GM18517 (cell line): ENCODE measurements at regions not wholly inside any gene's neighbourhood (a gene's known extent, or its start where the extent isn't known, plus 50 kb on each side); places are given as distances from the start of the nearest gene placed in this dataset.
A peak's percentile ranks its signal among the peaks of the same experiment; 100 is the strongest.
"Not testable (repeated sequence)": the region's sequence is repeated elsewhere in the genome, so short reads cannot be mapped to it uniquely, and the experiment has no call there.

Experiments used
- ATAC-seq: cut with Tn5 transposase; IDR thresholded peaks from one replicate; pipeline ENCODE4 v1.9.1; 2021; ENCODE audit warnings: mild to moderate bottlenecking, moderate library complexity; ENCODE audit not compliant: unreplicated experiment

DNA sequence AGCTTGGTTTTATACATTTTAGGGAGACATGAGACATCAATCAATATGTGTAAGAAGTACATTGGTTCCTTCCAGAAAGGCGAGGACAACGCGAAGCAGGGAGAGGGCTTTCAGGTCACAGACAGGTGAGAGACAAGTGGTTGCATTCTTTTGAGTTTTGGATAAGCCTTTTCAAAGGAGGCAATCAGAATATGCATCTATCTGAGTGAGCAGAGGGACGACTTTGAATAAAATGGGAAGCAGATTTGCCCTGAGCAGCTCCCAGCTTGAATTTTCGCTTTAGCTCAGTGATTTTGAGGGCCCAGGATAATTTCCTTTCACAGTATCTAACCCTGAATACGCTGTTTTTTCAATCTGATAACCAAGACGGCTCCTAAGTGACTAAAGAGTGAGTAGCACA, 82.5 kb upstream of the MYO3A start:
- ATAC-seq: no peak

DNA sequence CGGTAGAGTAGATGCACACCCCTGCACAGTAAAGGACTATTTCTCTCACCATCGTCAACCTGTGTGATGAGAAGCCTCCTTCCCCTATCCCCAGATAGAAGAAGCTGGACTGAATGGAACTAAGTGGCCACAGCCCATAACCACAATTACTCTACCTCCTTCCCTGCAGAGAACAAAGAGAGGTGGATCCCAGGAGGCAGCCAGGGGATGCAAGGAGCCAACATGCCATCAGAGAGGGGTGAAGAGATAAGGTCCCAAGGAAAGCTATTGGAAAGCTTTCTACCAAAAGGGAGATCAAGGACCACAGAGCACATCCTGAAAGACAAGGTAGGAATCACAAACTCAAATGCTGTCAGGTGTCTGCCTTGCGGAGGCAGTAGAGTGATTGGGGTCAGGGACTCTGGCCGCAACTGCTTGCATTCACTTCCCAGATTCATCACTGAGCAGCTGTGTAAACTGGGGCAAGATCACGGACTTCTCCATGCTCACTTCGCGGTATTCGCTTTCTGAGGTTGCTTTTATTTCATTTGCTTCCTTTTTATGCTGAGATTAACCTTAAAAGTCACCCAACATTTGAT, 81.6 kb upstream of the MYO3A start:
- ATAC-seq: no peak

DNA sequence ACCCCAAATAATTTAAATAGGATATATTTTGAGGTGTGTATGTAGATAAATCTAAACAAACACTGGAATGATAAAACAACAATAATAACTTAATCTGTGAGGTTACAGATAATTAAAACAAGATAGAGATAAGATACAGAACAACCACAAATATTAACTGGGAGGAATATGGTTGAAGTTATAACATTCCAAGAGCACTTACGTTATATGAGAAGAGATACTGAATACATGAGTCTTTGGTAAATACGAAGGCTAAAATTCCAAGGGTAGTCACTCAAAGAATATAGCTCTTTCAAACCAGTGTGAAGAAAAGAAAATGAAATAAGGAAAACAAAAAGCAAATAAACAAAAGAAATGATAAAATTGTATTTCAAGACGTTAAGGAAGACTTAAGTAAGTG, 76.0 kb upstream of the MYO3A start:
- no peak for ATAC-seq

DNA sequence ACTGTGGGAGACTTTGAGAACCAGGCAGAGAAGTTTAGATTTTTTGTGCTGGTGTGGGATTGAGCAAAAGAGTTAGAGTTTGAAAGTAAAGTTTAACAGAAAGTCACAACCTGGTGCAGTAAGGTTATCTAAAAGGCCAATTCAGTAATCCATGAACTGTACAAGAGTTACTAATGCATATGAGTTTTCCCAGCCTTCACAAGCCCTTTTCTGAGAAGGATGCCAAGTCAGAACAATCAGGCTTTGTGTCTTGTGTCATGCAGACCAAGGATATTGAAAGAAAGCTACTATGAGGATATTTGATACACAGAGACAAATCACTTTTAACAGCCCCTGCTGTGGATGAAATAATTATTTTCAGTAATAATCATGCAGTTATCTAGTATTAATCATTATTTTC, 68.8 kb upstream of the MYO3A start:
- no peak for ATAC-seq

DNA sequence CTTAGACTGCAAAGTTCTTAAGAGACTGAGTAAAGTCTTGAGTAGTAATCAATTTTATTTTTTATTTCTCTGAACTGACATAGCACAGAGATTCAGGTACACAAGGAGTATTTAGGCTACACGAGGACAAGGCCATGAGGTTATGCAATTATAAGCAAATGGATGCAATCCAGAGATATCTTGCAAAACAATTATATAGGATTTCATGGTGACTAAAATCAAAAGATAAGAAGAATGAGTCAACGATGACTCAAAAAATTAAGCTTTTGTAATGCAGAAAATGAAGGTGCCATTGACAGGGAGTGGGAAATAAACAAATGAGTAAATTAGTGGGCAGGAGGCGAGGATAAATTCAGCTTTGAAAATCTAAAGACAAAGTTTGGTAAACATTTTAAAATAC, 66.7 kb upstream of the MYO3A start:
- no peak for ATAC-seq

DNA sequence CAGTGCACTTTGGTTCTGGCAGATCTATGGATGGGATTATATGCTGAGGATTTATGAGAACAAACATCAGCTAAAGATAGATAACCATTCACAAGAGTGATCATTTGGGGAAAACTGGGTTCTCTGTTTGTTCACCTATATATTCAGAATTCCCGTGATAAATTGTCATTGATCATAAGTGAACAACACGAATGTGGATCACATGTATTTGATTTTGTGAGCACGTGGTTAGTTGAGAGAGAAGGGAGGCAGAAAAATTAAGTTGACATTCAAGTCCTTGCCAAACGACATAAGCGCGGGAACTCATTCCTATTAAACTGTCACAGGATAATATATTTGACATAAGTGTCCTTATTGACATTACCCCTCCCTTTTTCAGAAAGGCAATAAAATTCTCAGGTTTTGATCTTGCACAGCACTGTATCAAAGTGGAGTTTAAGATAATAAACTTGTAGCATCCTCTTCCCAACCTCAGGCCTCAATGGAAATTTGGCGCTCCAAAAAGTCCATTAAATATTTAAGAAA, 64.9 kb upstream of the MYO3A start:
- ATAC-seq: no peak

DNA sequence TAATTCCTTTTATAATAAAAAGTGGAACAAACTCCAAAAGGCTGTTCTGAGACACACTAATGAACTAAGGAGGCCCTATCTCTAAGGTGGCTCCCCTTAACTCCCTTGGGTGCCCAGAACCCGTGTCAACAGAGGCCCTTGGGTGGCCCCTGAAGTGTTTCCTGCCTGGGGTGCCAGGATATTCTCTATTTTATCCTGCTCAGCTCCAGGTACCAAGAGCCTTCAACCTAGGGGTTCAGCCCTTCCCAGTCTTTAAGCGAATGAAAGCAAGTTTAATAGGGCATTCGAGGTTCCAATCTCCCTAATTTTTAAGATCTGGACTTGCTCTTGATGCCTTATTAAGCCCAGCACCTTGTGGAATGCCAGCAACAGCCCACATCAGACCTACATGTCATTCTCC, 64.4 kb upstream of the MYO3A start:
- ATAC-seq: no peak

DNA sequence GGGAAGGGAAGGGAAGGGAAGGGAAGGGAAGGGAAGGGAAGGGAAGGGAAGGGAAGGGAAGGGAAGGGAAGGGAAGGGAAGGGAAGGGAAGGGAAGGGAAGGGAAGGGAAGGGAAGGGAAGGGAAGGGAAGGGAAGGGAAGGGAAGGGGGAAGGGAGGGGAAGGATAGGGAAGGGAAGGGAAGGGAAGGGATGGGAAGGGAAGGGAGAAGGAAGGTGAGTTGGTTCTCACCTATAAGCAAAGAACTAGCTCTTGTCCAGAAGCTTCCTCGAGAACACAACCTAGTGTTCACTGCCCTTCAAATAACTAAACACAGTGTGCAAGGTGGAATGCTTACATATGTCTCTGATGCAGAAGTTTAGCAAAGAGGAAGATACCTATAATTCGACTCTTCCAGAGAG, 59.6 kb upstream of the MYO3A start:
- ATAC-seq: not testable (repeated sequence)

DNA sequence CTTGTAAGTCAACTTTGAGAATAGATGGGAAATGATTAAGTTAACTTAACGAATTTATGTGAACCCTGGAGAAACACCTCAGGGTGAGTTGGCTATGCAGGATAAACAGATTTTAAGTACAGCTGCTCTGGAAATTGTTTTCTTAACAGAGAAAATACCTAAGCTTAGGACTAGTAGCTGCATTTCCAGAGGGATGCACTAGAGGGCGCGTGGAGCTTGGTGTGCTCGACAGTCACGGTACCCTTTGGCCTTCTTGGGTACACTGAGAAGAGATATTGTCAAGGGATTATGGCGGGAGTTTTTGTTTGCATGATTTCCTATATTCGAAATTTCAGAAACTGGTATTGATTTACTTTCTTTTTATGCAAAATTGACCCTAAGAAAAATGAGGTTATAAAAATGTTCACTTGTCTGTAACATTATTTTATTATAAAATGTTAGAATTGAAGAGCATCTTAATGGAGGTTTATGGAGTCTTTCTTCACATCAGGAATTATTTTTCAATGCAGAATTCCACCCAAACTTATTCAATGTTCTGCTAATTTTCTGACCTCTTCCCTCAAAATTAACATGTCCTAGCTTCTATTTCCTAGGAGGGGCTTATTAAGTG, 58.4 kb upstream of the MYO3A start:
- peak; percentile 86 for ATAC-seq

DNA sequence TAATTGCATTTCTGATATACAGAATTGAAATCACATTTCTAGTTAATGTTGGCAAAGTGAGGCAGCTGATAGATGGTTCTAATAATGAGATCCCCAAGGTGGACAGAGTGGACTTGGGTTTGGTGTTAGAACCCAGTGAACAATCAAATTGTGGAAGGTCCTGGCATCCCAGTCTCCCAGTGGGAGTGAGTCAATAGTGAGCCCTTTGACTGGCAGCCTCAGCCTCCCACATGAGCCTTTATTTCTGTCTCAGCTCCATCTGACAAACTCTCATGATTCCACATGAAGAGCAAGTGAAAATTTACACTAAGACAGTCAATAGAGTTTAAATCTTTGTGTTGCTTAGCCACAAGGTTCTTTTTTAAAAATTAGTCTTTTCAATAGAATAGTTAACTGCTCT, 56.7 kb upstream of the MYO3A start:
- no peak for ATAC-seq
